ENCODE measurements at regions not wholly inside any gene's neighbourhood (a gene's known extent, or its start where the extent isn't known, plus 50 kb on each side); places are given as distances from the start of the nearest gene placed in this dataset.
"Not testable (repeated sequence)": the region's sequence is repeated elsewhere in the genome, so short reads cannot be mapped to it uniquely, and the experiment has no call there.

DNA sequence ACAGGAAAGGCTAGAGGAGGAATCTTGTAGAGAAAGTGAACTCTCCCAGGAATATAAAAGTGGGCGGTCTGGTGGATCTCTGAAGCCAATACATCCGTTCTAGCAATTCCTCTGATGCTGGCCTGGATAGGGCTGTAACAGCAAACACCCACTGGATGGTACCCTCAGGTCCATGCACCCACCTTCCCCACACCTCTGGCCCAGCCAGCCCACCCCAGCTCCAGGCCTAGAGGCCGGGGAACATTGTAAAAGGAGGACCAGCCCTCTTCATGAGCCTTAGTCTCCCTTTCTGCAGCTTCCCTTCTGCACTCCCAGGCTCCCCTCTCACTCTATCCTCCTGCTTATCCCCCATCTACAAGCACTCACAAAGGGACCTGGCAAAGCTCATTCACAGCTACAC, 443.9 kb downstream of the BUD13 start:
- FAIRE-seq: no peak

- no peak for FAIRE-seq
These were observed 444.4 kb downstream of the BUD13 start for GRCh38 chr11:116328391-116328790.

- FAIRE-seq: no peak
These were observed 446.6 kb downstream of the BUD13 start for GRCh38 chr11:116326146-116326545.

DNA sequence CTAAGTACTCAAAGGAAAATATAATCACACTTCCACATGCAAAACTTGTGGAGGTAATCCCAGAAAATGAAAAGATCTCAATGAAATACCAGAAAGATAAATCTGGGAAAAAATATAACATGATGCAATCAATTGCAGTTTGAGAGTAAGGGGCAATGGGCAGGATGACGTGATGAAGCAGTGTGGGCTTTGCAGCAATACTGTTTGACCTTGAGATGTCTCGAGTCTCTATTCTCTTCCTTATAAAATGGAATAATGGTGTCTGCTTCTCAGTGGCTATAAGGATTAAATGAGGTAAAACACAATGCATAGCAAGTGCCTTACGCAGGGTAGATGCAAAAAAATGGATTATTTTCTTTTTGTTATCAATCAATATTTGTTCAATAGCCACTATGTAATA, 447.5 kb downstream of the BUD13 start:
- FAIRE-seq: no peak

- FAIRE-seq: not testable (repeated sequence)
These were observed 448.7 kb downstream of the BUD13 start for GRCh38 chr11:116324077-116324476.

DNA sequence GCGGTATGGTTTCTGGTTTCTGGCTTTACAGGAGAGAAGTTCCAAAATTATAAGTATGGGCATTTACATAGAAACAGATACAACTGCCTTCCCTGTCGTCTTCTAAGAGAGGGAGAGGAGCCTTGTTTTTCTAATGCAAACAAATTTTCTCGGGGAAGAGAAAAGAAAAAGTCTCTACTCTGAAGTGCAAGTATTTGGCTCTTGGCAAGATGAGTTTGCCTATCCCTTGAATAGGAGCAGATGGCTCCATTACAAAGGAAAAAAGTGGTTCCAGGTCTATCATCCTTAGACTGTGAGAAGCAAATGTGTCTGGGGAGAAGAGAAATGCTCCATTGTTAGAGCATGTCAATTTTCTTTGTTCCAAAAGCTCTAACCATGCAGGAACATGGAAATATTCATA, 455.6 kb downstream of the BUD13 start:
- no peak for FAIRE-seq

GRCh38 chr11:116314006-116314405, 458.8 kb downstream of the BUD13 start:
- no peak for FAIRE-seq

DNA sequence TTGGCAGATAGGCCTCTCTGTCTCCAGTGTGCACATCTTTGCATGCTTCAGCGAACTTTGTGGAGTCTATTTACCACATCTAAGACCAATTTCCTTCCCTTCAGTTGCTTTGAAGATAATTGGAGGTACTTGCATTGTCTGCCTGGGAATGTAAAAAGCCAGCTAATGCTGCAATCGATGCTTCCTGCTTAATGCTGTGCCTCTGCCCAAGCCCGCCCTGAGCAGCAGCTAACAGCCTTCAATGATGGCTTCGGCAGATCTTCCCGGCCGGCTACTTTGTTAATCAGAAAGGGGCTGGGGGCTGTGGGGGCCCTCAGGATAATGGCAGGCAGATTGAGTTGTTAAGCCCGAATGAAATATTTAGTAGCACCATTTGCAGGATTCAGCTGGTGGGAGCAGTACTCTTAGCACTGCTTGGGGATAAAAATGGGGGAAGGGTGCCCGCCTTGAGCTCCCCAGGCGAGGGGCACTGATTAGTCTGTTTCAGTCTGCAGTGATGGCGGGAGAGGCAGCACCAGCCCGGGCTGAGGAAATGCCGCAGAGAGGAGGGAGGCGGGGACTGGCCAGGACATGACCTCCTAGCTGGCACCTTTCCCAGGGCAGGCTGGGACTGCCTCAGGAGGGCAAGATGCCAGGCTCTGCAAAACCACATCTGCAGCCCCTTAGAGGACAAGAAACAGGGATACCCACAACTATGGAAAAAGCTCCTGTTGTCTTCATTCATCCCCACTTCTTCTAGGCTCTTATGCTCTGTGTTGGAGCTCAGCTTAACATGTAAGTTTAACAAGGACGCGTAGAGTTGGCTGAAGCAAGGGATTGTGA, 460.0 kb downstream of the BUD13 start:
- no peak for FAIRE-seq

- no peak for FAIRE-seq
These were observed 461.6 kb downstream of the BUD13 start for GRCh38 chr11:116311206-116311605.

GRCh38 chr11:116310698-116311097, 462.1 kb downstream of the BUD13 start:
- FAIRE-seq: no peak

DNA sequence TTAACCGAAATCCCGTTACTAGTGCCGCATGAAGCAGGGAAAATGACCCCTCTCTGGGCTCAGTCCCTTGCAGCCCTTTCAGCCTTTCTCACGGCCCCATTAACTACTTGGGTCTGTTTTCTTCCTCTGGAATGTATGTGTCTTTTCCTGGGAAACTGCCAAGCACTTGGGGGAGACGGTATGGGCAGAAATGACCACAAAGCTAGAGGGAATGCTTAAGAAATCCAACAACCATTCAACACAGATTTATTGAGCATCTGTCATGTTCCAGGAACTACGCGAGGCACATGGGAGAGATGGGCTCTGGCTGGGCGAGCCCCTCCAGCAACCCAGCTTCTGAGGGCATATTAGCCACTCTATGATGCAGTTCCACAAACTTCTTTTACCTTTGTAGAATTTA, 462.6 kb downstream of the BUD13 start:
- FAIRE-seq: no peak

- no peak for FAIRE-seq
These were observed 463.3 kb downstream of the BUD13 start for GRCh38 chr11:116309446-116309845.

DNA sequence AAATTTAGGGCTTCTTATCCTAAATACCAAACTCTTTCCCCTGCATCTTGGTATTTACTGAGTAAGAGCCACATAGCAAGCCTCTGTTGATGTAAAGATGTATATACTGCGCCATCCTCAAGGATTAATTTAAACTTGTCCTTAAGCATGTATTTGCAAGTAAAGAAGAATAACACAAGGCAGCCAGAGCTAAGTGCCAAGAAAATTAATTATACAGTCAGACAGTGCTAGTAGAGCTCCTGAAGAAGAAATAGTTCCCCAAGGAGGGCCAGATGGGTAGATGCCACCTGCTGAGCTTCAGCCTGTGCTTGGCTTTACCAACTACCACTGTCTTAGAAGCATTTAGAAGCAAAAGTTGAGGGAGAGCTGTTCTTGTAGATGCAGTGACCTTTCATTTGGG, 470.0 kb downstream of the BUD13 start:
- no peak for FAIRE-seq

GRCh38 chr11:116301141-116301540, 471.6 kb downstream of the BUD13 start:
- FAIRE-seq: no peak

DNA sequence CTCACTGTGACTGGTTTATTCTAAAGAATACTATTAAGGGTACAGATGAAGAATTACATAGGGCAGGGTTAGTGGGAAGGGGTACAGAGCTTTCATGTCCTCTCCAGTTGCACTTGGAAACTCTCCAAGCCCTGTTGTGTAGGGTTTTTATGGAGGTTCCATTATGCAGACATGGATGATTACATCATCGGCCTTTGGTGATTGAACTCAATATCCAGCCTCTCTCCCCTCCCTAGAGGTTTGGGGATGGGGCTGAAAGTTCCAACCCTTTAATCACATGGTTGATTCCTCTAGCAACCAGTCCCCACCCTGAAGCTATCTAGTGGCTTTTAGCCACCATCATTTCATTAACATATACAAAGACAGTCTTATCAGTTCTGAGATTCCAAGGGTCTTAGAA, 472.6 kb downstream of the BUD13 start:
- FAIRE-seq: no peak

DNA sequence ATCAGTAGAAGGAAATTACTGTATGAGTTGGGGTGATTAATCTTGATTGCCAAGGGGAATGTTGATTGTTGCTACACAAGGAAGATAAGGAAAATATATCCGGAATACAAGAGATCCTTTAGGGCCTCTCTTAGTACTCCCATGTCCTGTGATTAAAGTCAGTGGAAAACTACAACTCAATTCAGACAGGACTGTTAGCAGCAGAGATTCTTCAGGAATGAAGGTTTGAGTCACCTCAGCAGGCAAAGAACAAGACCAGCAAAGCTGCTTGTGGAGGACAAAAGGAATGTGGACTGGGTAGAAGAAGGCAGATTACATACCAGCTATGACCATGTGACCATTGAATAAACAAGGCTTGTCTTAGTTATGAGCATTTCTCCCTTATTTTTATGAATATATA, 478.2 kb downstream of the BUD13 start:
- FAIRE-seq: no peak

GRCh38 chr11:116287866-116288265, 484.9 kb downstream of the BUD13 start:
- FAIRE-seq: no peak

- FAIRE-seq: no peak
These were observed 487.8 kb downstream of the BUD13 start for GRCh38 chr11:116285026-116285425.

DNA sequence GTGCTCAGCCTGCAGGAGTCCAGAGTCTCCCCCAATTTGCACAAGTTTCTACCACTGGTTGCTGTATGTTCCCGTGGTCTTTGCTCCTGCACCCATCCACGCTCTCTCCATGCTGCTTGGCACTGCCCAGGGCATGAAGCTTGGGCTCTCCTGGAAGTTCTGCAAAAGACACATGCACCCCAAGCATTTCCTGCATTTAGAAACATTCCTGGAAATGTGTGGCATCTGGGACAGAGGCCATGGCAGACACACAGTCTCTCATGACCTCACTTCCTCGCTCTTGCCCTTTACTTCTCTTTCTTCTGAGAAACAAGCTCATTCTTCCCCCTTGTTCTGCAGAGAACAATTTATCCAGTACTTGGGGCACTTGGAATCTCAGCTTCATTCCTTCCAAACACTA, 489.5 kb downstream of the BUD13 start:
- FAIRE-seq: no peak

DNA sequence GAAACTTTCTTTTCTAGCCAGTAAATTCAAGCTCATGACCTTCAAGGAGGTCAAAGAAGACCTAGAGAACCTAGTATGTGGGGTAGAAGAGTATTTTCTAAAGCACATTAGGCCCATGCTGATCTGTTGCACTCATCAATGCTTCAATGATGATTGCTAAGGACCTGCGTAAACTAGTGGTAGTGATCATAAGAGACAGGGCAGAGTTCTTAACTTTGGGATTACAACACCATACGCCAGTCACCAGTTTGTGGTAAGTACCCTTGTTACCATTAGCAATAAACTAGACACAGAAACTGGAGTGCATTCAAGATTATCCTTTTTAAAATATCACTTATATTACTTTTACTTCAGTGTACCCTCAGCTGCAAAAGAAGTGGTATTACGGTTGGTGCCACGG, 490.3 kb downstream of the BUD13 start:
- no peak for FAIRE-seq

DNA sequence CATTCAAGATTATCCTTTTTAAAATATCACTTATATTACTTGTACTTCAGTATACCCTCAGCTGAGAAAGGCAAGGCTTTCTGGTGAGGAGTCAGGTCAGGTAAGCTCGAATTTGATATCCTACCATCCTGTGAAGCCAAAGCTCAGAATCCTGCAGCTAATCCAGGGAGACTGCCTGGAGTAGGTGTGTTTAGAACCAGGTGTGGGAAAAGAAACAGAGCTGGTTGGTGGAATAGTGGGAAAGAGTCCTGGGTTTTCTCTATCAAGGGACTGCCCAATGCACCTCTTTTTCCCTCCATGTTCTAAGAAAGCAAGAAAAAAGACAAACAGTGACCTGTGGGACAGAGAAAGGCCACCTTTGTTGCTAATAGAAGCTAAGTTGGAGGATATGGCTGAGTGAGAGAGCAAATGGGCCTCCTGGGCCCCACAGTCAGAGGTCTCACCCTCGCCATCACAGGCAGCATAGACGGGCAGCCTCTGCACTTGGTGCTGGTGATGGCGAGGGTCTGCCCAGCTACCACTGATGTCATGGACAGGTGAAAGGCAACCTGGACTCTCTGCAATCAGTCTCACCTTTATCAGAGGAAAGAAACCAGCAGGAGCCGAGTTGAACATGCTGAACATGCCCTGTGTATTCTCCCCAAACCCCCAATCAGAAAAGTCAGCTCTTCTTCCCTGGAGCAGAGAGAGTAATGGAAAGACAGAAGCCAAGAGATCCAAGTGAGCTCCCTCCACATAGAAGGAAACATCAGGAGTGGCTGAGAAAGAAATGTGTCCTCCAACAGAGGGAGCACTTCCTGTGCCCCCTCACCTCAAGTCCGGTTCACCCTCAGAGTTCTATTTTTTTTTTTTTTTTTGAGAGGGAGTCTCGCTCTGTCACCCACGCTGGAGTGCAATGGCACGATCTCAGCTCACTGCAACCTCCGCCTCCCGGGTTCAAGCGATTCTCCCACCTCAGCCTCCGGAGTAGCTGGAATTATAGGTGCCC, 491.3 kb downstream of the BUD13 start:
- FAIRE-seq: no peak

DNA sequence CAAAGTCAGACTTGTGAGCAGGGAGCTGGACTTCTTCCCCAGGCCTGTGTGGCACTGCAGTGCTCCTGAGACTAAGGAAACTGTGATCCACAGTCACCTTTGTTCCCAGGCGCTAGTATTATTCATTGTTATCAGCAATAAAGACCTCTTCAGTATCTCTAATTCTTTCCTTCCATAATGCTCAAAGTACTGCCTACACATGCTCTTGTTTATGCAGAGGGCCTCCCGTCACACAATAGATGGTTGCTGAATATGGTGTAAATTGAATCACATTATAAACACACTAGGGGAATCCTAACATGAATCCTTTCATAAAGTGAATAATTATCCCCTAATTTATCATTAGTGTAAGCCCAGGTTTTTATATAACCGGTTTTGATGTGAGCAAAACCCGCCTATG, 493.3 kb downstream of the BUD13 start:
- FAIRE-seq: no peak

DNA sequence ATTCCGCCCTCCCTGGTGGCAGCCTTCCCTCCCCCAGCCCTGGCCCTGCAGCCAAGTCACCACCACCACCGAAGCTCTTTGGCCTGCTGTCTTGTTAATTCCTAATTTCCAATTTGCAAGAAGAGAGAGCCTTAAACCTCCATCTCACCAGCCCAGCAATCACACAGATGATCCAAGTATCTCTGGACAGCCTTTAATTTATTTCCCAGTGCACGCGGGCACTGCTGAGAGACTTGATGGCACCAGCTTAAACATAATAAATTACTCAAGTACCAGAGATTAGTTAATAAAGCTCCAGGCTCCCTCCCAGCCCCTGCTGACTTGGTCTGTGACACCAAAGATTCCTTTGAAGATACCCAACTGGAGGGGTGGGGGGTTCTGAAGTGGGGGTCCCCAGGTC, 494.7 kb downstream of the BUD13 start:
- no peak for FAIRE-seq
